Fibroblast of mammary gland (primary cell): ENCODE measurements at regions not wholly inside any gene's neighbourhood (a gene's known extent, or its start where the extent isn't known, plus 50 kb on each side); places are given as distances from the start of the nearest gene placed in this dataset.
"Not testable (repeated sequence)": the region's sequence is repeated elsewhere in the genome, so short reads cannot be mapped to it uniquely, and the experiment has no call there.

Experiments
- DNase-seq: peaks from one replicate; pipeline ENCODE4 v3.0.0-alpha.2; 2010; ENCODE audit warnings: low read depth
- H3K4me3 ChIP-seq: 2 replicates; pipeline ENCODE4 v1.5.1; 2011; ENCODE audit warnings: low read depth, mild to moderate bottlenecking, low read length, moderate library complexity; ENCODE audit not compliant: control insufficient read depth
- TF ChIP-seq, protein P1 (sequence below): conservative IDR thresholded peaks from 2 replicates; pipeline ENCODE4 v1.5.1; 2011; ENCODE audit warnings: low read depth, low read length, inconsistent platforms; ENCODE audit not compliant: control insufficient read depth, insufficient read depth

DNA sequence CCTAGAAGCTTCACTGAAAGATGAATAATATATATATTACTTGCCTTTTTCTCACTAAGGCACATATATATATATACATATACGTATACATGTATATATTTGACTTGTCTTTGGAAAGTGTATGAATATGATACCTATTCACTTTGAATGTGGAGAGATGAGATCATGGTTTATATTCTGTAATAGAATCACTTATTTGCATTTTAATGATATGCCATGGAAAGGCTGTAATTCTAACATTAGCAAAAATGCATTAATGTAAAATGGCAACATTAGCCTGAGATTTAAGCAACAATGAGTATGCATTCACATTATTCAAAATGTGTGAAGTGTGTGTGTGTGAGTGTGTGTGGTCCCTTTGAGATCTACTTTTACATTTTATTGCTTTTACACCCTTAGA lies 54.5 kb upstream of the PRKD1 start:
- DNase-seq, result no peak
- H3K4me3 ChIP-seq, result no peak overlapping the region
- TF ChIP-seq, protein P1, sequence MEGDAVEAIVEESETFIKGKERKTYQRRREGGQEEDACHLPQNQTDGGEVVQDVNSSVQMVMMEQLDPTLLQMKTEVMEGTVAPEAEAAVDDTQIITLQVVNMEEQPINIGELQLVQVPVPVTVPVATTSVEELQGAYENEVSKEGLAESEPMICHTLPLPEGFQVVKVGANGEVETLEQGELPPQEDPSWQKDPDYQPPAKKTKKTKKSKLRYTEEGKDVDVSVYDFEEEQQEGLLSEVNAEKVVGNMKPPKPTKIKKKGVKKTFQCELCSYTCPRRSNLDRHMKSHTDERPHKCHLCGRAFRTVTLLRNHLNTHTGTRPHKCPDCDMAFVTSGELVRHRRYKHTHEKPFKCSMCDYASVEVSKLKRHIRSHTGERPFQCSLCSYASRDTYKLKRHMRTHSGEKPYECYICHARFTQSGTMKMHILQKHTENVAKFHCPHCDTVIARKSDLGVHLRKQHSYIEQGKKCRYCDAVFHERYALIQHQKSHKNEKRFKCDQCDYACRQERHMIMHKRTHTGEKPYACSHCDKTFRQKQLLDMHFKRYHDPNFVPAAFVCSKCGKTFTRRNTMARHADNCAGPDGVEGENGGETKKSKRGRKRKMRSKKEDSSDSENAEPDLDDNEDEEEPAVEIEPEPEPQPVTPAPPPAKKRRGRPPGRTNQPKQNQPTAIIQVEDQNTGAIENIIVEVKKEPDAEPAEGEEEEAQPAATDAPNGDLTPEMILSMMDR, result no peak

DNA sequence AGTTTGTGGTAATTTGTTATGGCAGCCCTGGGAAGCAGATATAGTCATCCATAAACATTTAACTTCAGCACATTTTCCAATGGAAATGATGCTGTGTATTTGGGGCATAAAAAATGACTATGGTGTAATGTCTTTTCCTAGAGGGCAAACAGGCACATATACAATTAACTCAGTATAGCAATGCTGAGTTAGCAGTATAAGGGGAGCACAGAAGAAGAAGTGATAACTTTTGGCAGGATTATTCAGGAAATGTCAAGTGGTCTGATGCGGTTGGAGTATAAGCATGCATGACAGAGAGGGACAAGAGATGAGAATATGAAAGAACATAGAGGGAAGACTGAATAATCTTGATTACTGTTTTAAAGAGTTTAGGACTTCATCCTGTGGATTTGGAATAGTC lies 55.3 kb upstream of the PRKD1 start:
- DNase-seq, result no peak
- H3K4me3 ChIP-seq, result no peak overlapping the region
- TF ChIP-seq, protein P1, result no peak

DNA sequence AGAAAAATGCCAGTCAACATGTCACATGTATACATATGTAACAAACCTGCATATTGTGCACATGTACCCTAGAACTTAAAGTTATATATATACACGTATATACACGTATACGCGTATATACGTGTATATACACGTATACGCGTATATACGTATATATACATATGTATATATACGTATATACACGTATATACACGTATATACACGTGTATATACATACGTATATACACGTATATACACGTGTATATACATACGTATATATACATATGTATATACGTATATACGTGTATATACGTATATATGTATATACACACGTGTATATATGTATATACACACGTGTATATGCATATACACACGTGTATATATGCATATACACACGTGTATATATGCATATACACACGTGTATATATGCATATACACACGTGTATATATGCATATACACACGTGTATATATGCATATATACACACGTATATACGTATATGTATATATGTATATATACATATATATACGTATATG lies 62.8 kb upstream of the PRKD1 start:
- not testable (repeated sequence) for H3K4me3 ChIP-seq, DNase-seq

DNA sequence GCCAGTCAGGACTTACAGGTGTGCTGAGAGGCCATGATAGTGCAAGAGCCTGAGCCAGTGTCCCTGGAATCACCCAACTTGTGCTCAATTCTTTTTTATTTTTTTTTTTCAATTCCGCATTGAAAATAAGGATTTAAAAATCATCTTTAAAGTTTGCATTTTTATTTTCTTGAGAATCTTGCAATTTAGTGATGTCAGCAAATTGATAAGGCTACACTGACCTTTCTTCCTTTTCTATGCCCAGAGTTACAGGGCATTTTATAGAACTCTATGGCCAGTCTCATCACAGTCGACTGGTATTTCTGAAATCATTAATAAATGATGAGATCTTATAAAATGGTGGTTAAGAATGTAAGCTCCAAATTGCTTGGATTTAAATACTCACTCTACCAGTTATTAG lies 63.3 kb upstream of the PRKD1 start:
- TF ChIP-seq, protein P1, result no peak
- no peak overlapping the region for H3K4me3 ChIP-seq
- no peak for DNase-seq

DNA sequence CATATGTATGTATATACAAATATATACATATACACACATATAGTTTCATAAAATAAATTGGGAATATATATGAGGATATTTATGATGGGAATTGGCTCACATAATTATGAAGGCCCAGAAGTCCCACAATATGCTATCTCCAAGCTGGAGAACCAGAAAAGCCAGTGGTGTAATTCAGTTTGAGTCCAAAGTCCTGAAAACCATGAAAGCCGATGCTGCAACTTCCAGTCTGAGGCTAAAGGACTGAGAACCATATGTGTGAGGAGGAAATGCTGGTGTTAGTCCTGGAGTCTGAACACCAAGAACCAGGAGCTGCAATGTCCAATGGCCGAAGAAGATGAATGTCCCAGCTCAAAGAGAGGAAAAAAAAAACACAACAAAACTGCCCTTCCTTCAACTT lies 65.5 kb upstream of the PRKD1 start:
- no peak overlapping the region for H3K4me3 ChIP-seq
- TF ChIP-seq, protein P1, result no peak
- no peak for DNase-seq

DNA sequence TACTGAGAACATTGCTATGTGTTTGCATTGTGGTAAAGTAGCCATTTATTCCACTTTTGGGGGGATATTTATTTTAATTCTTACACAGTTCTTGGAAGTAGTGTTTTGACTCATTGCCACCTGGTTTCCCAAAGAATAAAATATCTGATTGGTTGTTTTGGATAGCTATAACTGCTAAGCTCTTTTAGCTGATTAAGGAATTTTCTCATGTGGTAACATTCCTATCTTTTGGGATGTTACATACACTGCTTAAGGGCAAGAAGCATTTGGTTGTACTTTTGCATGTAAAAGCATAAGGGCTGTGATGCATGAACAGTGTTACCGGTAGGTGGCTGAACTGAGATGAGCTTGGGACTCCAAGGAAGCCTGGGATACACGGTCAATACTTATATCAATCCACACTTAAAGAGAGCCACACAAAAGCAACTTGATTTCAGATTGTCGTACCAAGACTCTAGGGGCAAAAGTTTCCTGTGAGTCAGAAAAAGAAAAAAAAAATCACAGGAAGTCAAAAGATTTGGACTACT lies 71.4 kb upstream of the PRKD1 start:
- TF ChIP-seq, protein P1, result no peak
- H3K4me3 ChIP-seq, result no peak overlapping the region
- DNase-seq, result no peak

DNA sequence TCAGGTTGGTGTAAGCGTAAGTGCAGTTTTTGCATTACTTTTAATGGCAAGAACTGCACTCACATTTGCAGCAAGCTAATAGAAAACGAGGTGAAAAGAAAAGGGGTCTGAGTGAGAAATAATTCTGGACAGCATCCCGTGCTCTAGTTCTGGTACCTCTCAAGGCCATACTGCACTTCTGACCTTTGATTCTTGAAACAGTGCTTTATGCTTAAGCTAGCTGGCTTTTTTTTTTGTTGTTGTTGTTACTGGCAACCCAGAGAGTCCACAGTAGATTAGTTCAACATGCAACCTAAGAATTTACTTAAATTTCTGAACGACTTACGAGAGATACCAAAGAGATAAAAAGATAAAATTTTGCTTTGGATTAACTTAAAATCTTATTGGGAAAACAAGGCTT lies 75.2 kb upstream of the PRKD1 start:
- H3K4me3 ChIP-seq, result no peak overlapping the region
- DNase-seq, result no peak
- TF ChIP-seq, protein P1, result no peak
